Esophagus muscularis mucosa (tissue), 4 donors: ENCODE measurements at regions not wholly inside any gene's neighbourhood (a gene's known extent, or its start where the extent isn't known, plus 50 kb on each side); places are given as distances from the start of the nearest gene placed in this dataset.

Source experiments
- DNase-seq: peaks from one replicate; pipeline ENCODE4 v3.0.0-alpha.2; 2017; ENCODE audit errors: extremely low spot score
- H3K27ac ChIP-seq, 4 donors: fragments of 200-600 bp; sonication (generic); replicated peaks in 1 of 4; 1 replicate in 3 of 4; 2 replicates in 1 of 4; pipeline ENCODE4 v1.5.1; 2016 to 2019; ENCODE audit warnings: mild to moderate bottlenecking in 1 of 4
- H3K27me3 ChIP-seq, 4 donors: fragments of 200-600 bp; sonication (generic); one replicate each; pipeline versions ENCODE4 v1.5.1 to v1.6.0; 2016 to 2019
- H3K36me3 ChIP-seq, 4 donors: fragments of 200-600 bp; sonication (generic); one replicate each; pipeline ENCODE4 v1.5.1; 2016 to 2019
- H3K4me1 ChIP-seq, 4 donors: fragments of 200-600 bp; sonication (generic); one replicate each; pipeline ENCODE4 v1.5.1; 2016 to 2019
- H3K4me3 ChIP-seq, 4 donors: fragments of 200-600 bp; sonication (generic); 1 replicate in 2 of 4; 2 replicates in 2 of 4; pipeline ENCODE4 v1.5.1; 2016 to 2019; ENCODE audit warnings: mild to moderate bottlenecking in 4 of 4, moderate library complexity in 1 of 4
- H3K9me3 ChIP-seq, 4 donors: fragments of 200-600 bp; sonication (generic); 1 replicate in 3 of 4; 2 replicates in 1 of 4; pipeline ENCODE4 v1.5.1; 2016 to 2019
- CTCF ChIP-seq, 3 experiments: fragments of 200-600 bp in 2 of 3; fragments of 450-650 bp in 1 of 3; sonication (generic) in 2 of 3; IDR thresholded peaks; one replicate each; pipeline ENCODE4 v1.5.1; 2017 to 2019; ENCODE audit warnings: antibody characterized with exemption in 3 of 3, mild to moderate bottlenecking in 2 of 3, moderate library complexity in 1 of 3
- EP300 ChIP-seq: sonication (generic); formaldehyde crosslinking; IDR thresholded peaks from one replicate; pipeline ENCODE4 v1.6.1; 2017; ENCODE audit warnings: antibody characterized with exemption
- POLR2A ChIP-seq: fragments of 450-650 bp; IDR thresholded peaks from one replicate; pipeline ENCODE4 v1.6.1; 2017; ENCODE audit warnings: antibody characterized with exemption, moderate library complexity, mild to moderate bottlenecking, low read depth
- POLR2AphosphoS5 ChIP-seq, 2 donors: sonication (generic); formaldehyde crosslinking; IDR thresholded peaks; one replicate each; pipeline ENCODE4 v1.6.1; 2017; ENCODE audit warnings: antibody characterized with exemption in 2 of 2
- WGBS: methylation state at CpG from one replicate; pipeline ENCODE4 v1.1.5; 2018; 5-methylcytosine and 5-hydroxymethylcytosine counted together
- intact Hi-C: fragments of 100-400 bp; cut with DNase I; formaldehyde crosslinking; loops from one replicate; pipeline ENCODE4 v1.15.1; 2023

- Histone ChIP-seq H3K36me3 (no peaks in the 10 kb centered on the region), H3K9me3 (no peaks in the 10 kb centered on the region), H3K27me3 (no peaks in the 10 kb centered on the region), H3K27ac (no peak overlapping the region), H3K4me3 (no peak overlapping the region), H3K4me1 (peaks cover 0 to 3% (median 0%) of the 10 kb centered on the region in 4 donors)
- intact Hi-C loops: no loop called here
- WGBS: 42% methylated on average over 3 of the region's 3 CpGs
- TF ChIP-seq EP300 (no peak), CTCF (IDR thresholded peaks at IDR 0.05) (no peak), POLR2A (no peak), POLR2AphosphoS5 (IDR thresholded peaks at IDR 0.05) (no peak)
- no peak for DNase-seq
Measured at GRCh38 chr5:120096413-120096812, 367.7 kb upstream of the PRR16 start.

DNA sequence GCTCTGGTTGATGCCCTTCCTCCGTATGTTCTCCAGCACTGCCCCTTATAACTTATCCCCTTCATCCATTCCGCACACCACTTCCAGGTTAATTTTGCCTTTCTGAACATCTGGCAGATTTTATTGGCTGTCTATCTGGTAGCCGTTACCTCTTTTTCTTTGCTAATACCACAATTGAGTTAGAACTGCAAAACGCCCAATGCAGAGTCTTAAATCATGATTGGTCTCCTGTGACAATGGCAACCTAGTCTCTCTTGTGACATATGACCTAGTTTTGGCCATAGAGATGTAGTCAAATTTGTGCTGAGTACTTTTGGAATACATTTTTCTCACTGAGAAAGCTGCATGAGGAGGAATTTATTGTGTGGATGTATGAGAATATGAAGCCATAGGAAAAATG lies 365.7 kb upstream of the PRR16 start:
- WGBS: 66% methylated on average over 4 of the region's 4 CpGs
- no peak for DNase-seq

DNA sequence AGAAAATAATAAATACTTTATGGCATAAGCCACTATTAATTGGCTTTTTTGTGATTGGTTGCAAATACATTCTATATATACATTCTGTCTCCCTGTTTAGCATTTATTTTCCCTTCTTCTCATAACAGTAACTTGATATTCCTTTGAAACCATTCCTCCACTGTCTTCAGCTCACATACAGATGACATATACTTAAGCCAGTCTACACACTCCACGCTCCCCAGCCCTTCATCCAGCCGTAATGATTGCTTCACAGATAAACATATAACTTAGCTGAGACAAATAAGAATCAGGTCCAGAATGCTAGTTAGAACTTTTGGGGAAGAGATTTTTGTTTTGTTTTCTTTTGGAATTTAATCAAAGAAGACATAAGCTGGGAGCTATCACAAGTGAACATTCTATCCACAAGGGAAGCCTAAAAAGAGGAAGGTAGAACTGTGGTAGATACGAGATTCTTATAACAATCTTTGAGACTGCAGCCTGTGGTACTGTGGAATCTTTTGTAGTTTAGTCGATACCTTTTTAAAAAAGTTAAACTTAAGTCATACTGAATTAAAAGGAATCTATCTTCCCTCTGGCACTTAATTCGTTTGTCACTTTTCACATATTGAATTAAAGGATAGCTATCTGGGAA lies 365.1 kb upstream of the PRR16 start:
- Histone ChIP-seq H3K27ac (no peak overlapping the region), H3K36me3 (no peaks in the 10 kb centered on the region), H3K9me3 (no peaks in the 10 kb centered on the region), H3K27me3 (no peaks in the 10 kb centered on the region), H3K4me3 (no peak overlapping the region), H3K4me1 (peaks cover 0 to 3% (median 0%) of the 10 kb centered on the region in 4 donors)
- TF ChIP-seq POLR2A (no peak), EP300 (no peak), POLR2AphosphoS5 (IDR thresholded peaks at IDR 0.05) (no peak), CTCF (IDR thresholded peaks at IDR 0.05) (no peak)
- WGBS: 67% methylated on average over 5 of the region's 5 CpGs
- intact Hi-C loops: no loop called here
- no peak for DNase-seq

More for the DNA sequence above, 365.7 kb upstream of the PRR16 start:
- TF ChIP-seq POLR2A (no peak), CTCF (IDR thresholded peaks at IDR 0.05) (no peak), EP300 (no peak)
- no peak overlapping the region for H3K27ac ChIP-seq
- H3K4me3 ChIP-seq: no peak overlapping the region
- H3K27me3 ChIP-seq: no peaks in the 10 kb centered on the region
- intact Hi-C loops: no loop called here
- no peaks in the 10 kb centered on the region for H3K36me3 ChIP-seq
- H3K9me3 ChIP-seq: no peaks in the 10 kb centered on the region
- H3K4me1 ChIP-seq: peaks cover 0 to 3% (median 0%) of the 10 kb centered on the region in 4 donors

DNA sequence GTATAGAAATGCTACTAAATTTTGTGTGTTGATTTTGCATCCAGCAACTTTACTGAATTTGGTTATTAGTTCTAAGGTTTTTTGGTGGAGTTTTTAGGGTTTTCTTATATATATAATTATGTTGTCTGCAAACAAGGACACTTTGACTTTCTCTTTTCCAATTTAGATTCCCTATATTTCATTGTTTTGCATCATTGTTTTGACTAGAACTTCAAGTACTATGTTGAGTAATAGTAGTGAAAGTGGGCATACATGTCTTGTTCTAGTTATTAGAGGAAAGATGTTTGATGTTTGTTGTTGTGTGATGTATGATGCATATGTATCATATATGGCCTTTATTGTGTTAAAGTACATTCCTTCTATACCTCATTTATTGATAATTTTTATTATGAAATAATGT lies 362.3 kb upstream of the PRR16 start:
- Histone ChIP-seq H3K27ac (no peak overlapping the region), H3K27me3 (no peaks in the 10 kb centered on the region), H3K36me3 (no peaks in the 10 kb centered on the region), H3K9me3 (no peaks in the 10 kb centered on the region), H3K4me3 (no peak overlapping the region), H3K4me1 (no peaks in the 10 kb centered on the region)
- TF ChIP-seq EP300: no peak
- TF ChIP-seq CTCF (IDR thresholded peaks at IDR 0.05): no peak
- no peak for TF ChIP-seq POLR2A
- TF ChIP-seq POLR2AphosphoS5 (IDR thresholded peaks at IDR 0.05): no peak
- no peak for DNase-seq
- intact Hi-C loops: no loop called here

GRCh38 chr5:120103495-120103894 lies 360.6 kb upstream of the PRR16 start:
- intact Hi-C loops: no loop called here
- no peak for DNase-seq
- TF ChIP-seq POLR2AphosphoS5 (IDR thresholded peaks at IDR 0.05) (no peak), CTCF (IDR thresholded peaks at IDR 0.05) (no peak), POLR2A (no peak), EP300 (no peak)
- H3K9me3 ChIP-seq: no peaks in the 10 kb centered on the region
- no peak overlapping the region for H3K4me3 ChIP-seq
- no peak overlapping the region for H3K27ac ChIP-seq
- no peaks in the 10 kb centered on the region for H3K4me1 ChIP-seq
- H3K36me3 ChIP-seq: no peaks in the 10 kb centered on the region
- no peaks in the 10 kb centered on the region for H3K27me3 ChIP-seq
- 77% methylated on average over 2 of the region's 2 CpGs for WGBS
